ENCODE measurements at regions not wholly inside any gene's neighbourhood (a gene's known extent, or its start where the extent isn't known, plus 50 kb on each side); places are given as distances from the start of the nearest gene placed in this dataset.
A peak's percentile ranks its signal among the peaks of the same experiment; 100 is the strongest.
"Not testable (repeated sequence)": the region's sequence is repeated elsewhere in the genome, so short reads cannot be mapped to it uniquely, and the experiment has no call there.

DNA sequence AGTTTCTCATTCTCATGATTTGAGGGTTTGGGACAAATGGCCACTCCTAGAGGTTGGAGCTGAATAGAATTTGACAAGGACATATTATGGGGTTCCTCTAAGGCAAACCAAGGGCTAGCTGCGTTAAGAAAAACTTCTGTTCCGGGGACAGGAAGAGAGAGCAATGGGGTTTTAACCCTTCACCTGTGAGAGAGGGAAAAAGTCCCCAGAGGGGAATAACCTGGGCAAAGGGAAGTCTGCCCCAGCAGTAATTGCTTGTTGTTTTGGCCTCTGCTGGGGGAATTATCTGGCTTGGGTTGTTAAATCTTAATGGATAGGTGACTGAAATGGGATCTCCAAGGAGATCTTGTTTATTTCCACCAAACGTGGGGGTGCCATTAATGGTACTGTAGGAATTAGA, 110.1 kb upstream of the MOCS2 start:
- no peak for DNase-seq

DNA sequence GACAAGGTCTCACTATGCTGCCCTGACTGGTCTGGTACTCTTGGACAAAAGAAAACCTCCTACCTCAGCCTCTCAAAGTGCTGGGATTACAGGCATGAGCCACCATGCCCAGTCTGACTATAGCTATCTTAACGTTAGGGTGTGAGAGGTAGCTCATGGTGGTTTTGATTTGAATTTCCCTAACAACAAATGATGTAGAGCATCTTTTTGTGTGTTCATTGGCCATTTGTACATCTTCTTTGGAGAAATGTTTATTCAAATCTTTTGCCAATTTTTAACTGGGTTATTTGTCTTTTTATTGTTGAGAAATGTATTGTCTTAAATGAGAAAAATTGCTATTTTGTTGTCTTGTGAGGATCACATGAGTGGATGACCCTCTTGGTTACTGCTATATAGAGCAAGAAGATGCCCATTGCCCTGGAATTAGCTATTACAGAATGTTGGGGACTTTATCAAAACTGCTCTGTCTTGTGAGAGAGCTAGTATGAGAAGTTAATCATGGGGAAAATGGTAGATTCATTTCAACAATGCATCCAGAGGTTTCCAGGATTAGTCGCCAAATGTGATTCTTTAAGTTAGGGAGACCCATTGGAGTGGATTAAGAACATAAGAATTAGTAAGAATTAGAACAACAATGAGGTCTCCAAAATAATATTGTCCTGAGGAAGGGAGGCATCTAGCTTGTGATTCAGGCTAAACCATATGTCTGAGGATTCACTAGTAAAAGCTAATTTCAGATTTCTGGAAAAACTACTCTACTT, 124.3 kb upstream of the MOCS2 start:
- no peak for DNase-seq

DNA sequence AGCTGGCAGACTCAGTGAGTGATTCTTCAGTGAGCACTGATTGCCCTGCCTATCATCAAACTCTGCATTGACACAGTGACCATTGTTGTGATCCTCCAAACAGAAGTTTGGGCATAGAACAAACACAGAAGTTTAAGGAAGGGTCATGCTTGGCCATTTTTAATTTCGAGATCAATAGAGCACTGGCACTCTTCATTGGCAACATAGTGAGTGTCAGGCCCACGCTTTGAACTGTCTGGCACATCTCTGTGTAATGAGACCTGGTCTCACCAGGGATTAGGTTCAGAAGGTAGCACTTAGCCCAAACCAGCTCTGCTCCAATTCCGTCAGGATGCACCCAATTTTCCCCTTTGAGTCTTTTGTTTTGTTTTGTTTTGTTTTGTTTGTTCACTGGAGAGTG, 127.1 kb upstream of the MOCS2 start:
- DNase-seq = no peak

DNA sequence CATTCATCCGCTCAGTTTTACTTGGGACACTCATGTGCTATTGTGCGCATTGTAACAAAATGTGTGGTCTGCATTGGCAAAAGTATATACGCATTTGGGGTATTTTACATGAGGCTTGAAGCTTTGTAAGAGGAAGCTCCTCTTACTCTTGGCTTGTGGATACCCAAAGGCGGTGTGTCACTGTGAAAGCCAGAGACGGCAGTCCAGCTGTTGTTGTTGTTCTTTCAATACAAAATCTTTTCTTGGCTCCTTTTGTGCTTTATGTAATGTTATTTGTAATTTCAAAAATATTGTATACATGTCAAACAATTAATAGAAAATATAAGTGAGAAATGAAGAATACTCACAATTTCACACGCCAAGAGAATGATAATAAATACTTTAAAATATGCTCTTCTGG, 128.3 kb upstream of the MOCS2 start:
- no peak for DNase-seq

DNA sequence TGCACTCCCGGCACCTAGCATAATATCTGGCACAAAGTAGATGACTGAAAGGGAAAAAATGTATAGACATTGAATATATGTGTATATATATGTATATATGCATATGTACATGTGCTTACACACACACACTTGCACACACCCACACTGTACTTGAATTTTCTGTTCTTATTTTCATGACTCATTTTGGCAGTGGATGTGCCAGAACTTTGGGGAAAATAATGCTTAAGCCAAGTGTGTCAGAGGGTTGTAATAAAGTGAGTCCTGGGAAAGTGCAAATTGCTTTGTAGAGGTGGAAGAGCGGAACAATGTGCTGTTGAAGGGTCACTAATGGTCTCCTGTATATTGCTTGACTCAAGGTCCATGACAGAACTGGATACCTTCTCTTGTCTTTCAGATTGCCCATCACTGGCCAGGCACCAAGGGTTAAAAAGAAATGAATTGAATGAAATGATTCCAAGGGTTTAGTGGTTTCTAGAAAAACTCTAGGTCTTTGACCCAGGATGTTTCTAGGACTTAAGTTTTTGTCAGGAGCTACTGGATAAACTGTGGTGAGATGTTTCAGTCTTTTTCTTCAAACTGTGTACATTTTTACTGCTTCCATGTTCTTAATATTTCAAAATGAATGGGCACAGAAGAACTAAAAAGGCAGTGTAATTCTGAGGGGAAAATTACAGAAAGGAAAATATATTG, 129.9 kb upstream of the MOCS2 start:
- no peak for DNase-seq

DNA sequence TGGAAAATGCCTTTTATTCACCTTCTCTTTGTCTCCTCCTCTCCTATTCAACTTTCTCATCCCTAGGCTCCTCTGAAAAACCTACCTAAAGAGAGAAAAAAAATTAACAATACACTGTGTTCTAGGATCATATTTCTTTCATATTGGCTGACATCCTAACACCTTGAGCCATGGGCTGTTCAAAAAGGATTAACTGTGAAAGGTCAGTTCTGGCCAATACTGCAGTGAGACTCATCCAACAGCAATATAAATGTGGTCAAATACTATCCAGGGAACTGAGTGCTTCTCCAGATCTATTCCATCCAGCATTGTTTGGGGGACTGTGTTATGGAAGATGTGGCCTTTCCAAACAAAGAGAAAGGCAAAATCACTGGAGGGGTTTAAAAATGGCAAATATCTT, 131.1 kb upstream of the MOCS2 start:
- no peak for DNase-seq

DNA sequence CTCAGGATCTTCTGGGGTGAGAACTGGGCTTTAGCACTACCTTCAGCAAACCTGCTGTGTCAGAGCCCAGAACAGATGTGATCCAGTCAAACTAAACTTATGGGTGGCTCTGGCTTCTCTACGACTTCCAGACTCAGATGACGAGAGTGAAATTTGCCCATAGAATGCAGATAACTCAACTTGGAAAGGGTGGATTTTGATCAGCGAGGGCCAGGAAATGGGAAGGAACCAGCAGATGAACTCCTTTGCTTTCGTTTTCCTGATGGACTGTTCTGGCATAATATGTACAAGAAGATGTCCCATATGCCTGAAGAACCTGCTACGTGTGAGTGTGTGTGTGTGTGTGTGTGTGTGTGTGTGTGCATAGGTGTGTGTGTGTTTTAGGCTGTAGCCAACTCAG, 132.0 kb upstream of the MOCS2 start:
- DNase-seq = no peak

DNA sequence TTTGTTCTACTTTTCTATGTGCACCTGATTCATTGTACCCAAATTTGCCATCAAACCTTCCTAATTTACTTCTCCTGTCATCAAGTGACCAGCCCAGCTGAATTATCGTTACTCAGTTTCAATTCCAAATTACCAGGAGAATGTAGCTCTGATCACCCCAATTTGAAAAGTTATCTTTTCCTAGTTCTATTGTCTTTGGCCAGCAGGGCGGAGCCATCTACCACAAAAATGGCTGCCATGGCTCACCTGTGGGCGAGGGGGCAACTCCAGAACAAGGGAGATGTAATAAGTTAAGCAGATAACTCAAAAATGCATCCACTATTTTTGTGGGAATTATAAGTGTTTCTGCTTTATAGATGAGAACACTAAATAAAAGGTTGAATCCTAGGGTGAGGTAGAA, 133.8 kb upstream of the MOCS2 start:
- no peak for DNase-seq

DNA sequence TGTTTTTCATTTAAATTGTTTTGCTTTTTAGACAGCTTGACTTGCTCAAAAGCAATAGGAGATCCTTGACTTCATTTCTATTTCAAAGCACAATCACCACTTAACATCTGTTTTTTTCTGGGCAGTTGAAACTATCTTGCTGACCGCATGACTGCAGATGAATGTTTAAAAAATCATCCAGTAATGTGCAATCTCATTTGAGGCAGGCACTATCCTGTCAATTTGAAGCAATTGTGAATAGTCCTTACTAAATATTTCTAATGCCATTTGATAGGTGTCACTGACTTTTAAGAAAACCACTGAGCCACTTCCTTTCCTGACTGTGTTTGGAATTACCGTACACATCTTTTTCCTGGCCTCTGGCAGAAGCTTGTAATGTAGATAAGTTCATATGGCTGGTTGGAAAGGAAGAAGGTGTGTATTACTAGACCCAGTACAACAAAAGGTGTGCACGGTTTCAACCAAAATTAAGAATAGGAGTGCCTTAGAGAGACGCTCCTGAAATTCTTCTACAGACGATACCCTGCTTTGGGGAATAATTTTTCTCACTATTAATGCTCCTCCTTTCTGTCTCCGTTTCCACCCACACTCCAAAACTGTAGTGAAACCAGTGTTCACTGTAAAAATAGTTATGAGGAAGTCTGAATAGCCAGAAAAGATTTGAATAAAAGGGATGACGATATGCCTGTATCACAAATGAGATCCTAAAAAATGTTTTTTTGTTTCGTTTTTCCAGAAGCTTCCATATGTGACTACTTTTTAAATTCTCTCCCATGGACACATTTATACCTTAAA, 136.7 kb upstream of the MOCS2 start:
- DNase-seq = no peak

DNA sequence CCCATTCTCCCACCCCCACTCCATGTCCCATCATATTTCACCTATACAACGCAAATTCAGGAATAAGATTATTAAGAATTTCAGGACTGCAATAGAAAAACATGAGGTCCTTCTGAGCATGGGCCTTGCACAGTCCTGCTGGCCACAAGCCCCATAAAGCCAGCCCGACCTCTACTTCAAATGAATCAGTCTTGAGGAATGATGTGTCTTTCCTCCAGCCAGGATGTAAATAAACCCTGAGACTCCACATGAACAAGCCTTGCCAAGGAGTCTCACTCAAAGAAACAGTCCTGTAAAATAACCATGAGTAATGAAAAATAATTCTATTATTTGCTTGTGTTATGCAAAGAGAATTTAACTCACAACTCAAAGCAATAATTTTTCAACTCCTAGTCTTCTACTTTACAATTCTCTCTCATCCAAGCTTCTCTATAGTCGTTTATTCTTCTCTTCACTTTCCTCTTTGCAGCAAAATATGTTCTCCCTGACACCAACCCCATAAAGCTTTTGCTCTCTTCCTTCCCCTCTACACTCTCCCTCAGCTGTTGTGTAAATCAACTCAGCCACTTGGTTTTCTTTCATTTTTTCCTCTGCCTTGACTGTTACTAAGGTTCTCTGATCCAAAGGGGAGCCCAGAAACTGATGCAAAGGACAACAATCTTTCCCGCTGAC, 140.1 kb upstream of the MOCS2 start:
- no peak for DNase-seq

DNA sequence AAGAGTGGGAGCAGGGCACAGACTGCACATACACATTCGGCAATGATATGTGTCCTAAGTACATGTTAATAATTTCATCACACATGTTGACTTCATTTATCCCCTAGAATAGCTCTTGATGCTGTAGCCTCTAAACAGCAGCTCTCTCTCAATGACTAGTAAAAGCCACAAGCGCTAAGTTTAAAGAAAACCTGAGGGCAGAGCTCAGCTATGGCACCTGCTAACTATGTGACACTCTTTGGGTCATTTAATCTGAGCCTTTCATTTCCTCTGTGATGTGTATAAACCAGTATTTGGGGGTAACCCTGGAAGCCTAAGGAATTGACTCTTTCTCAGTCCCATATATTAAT, 140.6 kb upstream of the MOCS2 start:
- no peak for DNase-seq

DNA sequence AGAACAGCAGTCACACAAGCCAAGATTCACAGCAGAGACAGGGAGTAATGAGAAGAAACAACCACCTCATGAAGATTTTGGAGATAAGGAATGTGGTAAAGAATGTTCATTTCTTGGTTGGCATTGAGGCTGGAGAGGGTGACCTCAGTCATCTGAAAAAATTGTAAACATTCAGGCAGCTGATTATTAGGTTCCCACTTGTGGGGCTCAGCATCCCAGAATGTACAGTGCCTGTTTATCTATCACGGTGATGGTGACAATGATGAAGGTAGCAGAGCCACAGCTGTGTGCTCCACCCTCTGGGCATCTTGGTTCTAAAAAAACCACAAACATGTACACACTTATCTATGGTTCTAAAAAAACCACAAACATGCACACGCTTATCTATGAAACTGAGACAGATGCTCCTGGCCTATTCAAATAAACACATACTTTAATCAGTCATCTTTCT, 143.9 kb upstream of the MOCS2 start:
- peak; percentile 0 for DNase-seq

DNA sequence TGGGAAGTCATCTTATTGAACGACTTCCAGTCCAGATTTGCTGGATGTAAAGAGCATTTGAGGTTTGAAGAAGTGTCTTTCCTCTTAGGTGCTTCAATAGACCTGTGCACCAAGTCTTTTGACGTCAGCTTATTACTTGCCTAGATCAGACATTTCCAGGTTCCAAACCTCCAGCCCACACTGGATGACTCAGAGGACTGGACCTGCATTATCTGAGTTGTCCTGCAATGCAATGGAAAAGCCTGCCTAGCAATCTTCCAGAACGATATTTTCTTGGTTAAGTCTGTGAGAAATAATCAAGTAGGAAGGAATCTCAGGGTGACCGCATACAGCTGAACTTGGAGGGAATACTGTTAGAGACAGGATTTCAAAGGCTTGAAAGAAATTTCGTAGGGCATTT, 147.2 kb upstream of the MOCS2 start:
- DNase-seq = no peak

DNA sequence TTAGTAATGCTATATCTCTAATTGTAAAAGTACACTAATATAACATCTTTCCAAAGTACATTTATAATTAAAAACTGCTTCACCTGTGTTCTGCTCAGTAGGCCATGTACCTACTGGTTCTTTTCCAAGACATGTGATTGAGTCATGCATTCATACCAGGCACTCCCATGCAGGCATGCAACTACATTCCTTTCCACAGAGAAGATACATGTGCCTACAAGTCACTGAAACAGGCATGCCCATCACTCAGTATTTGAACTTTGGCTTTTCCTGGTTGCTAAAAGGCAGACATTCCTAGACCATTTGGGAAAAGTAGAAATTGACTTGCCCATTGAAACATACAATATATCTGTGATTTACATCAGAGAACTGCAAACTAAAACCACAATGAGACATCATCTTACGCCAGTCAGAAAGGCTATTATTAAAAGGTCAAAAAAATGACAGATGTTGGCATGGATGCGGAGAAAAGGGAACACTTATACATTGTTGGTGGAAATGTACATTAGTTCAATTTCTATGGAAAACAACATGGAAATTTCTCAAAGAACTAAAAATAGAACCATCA, 148.3 kb upstream of the MOCS2 start:
- DNase-seq = no peak

DNA sequence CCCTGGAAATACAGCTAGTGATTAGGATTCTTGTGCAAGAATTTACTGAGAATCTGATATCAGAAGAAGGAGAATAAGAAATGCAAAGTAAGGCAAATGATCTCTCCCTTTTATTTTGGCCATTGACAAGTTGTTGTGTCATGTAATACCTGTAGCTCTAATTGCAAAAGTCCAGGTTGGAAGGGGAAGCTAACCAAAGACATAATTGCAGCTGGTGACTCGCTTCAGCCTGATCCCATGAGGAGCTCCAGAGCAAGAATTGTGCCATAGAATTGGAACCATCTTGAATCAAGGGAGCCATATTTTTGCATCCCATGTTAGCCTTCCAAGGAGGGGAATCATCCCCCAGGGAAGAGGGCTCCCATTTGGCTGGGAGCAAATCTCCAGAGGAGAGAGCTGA, 149.6 kb upstream of the MOCS2 start:
- no peak for DNase-seq

DNA sequence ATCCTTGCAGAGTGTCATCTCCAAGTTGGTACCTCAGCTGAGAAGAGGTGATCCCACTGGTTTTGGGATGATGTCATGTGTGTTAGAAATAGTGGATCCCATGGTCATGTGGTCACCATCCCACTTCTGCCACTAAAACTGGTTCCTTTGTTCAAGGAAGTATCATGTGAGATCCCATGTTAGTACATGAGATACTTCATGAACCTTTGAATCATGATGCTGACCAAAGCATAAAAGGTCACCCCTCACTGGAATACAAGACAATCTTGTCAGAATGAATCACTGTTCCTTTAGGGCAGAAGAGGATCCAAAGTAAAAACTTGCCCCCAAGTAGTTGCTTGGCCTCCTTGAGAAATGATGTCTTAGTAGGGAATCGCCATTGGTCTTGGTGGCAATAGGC, 150.9 kb upstream of the MOCS2 start:
- no peak for DNase-seq

DNA sequence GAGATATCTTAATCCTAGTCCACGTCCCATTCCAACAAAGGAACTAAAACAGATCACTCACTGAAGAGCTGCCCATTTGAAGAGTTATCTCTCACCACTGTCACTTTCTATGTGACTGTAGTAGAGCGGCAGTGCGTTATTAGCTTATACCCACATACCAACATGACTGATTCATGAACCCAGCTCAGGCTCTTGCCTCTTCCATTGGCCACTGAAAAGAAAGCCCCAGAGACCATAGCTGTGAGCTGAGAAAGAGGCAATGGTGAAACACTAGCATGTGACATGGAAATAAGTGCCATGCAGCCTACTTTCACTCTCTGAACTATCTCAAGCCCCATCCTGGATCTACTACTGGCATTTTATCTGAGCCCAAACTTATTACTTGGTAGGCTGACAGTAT, 151.7 kb upstream of the MOCS2 start:
- no peak for DNase-seq

DNA sequence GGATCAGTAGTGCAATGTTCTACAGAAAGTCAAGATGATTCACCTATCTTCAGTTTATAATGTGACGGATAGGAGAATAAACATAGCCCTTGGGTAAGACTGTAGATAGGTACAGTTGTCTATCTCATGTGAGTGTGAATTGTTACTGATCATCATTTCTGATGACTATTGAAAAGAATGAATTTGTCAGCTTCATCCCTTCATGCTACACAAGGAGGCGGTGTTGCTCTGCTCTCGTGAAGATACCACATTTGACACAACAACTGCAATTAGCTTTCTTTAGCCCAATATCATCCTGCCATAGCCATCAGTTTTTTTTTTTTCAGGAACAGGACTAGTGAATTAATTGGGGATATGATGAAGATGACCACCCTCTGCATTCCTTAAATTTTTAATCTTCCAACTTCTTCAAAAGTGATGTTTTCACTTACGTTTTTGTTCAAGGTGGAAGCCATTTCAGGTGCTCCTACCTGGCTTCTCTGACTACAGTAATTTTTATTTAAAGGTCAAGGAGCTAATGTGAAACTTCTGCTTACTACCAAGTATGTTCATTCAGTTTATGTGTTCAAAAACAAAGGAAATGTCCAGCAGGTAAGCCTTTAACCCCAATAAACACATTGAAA, 152.9 kb upstream of the MOCS2 start:
- DNase-seq = no peak

DNA sequence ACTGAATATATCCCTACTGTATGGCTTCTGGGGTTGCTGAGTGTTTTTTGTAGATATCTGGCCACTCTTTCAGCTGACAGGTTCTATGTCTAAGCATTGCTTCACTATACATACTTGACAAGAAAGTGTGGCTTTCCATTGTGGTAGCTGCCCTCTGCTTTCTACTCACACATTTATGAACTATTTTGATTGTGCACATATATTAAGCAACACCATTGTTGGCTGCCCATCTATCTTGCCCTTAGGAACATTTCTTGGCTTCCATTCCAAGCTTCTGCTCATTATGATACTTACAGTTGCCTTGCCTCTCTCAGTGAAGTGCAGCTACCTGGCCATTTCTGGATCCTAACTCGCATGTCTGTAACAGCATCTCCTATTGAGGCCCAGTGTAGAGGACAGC, 153.6 kb upstream of the MOCS2 start:
- DNase-seq = no peak

DNA sequence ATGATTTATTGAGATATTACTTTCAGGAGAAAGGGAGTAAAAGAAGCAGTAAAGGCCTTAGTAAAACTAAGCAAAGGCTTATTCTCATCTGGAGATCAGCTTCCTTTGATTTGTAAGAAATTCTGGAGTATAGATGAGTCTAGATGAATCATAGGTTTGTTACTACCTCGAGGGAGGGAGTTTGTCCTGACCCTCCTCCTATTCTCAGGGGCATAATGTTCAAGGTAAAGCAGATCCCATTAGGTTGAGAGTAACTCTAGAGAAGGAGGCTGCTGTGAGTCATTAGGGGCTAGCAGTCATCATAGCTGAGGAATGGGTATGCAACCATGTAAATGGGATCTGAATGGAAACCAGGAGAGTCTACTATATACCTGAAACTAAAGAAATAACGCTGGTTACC, 155.5 kb upstream of the MOCS2 start:
- no peak for DNase-seq

DNA sequence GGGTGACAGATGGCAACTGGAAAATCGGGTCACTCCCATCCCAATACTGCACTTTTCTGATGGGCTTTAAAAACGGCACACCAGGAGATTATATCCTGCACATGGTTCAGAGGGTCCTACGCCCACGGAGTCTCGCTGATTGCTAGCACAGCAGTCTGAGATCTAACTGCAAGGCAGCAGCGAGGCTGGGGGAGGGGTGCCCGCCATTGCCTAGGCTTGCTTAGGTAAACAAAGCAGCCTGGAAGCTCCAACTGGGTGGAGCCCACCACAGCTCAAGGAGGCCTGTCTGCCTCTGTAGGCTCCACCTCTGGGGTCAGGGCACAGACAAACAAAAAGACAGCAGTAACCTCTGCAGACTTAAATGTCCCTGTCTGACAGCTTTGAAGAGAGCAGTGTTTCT, 158.7 kb upstream of the MOCS2 start:
- not testable (repeated sequence) for DNase-seq

DNA sequence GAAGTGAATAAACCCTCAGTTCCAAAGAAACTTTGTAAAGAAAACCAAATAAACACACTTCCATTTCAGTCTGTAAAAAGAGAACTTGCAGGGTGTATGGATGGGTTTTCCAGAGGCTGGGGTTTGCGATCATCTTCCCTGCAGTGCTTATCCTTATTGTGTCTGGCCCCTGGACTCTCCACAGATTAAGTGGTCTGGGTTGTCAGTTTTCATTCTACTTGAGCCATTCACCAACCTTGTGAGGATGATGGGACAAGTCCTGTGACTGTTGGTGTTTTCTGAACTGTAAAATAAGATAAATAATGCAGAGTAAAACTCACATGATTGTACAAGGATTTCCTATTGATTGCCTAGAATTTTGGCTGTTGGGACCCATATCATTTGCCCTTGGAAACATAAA, 166.1 kb upstream of the MOCS2 start:
- DNase-seq = no peak

DNA sequence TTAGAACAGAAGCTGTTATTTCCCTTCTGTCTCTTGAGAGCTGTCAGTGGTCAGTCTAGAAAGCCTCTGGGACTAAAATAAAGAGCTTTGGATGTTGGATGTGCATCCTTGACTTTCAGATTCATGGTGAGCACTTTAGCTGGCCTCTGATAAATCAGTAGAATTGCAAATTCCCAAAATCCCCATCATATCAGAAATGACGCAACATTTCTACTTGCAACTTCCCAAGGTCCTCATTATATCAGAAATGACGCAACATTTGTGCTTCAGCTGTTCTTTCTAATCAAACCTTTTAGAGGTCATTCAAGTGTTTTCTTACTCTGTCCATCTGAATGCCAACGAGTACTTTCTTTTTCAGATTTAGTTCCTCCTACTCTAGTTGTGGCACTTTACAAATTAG, 167.3 kb upstream of the MOCS2 start:
- no peak for DNase-seq
